HUES64 (cell line): ENCODE measurements at regions not wholly inside any gene's neighbourhood (a gene's known extent, or its start where the extent isn't known, plus 50 kb on each side); places are given as distances from the start of the nearest gene placed in this dataset.
"Not testable (repeated sequence)": the region's sequence is repeated elsewhere in the genome, so short reads cannot be mapped to it uniquely, and the experiment has no call there.

ENCODE experiments used
- H3K27ac ChIP-seq: 2 replicates; pipeline ENCODE4 v1.7.0; 2013; ENCODE audit warnings: low read depth, low read length, inconsistent platforms
- H3K27me3 ChIP-seq: 2 replicates; pipeline ENCODE4 v1.6.1; 2013; ENCODE audit warnings: mild to moderate bottlenecking, low read length; ENCODE audit not compliant: insufficient read depth
- H3K36me3 ChIP-seq: 2 replicates; pipeline ENCODE4 v1.6.1; 2013; ENCODE audit warnings: mild to moderate bottlenecking, low read length; ENCODE audit not compliant: insufficient read depth
- H3K4me1 ChIP-seq: 2 replicates; pipeline ENCODE4 v1.6.1; 2013; ENCODE audit warnings: mild to moderate bottlenecking, low read length, moderate library complexity; ENCODE audit not compliant: insufficient read depth
- H3K4me3 ChIP-seq: 2 replicates; pipeline ENCODE4 v1.5.1; 2013; ENCODE audit warnings: mild to moderate bottlenecking, low read length, moderate library complexity
- H3K9ac ChIP-seq: 2 replicates; pipeline ENCODE4 v1.6.1; 2013; ENCODE audit warnings: mild to moderate bottlenecking, low read depth, low read length
- H3K9me3 ChIP-seq: 2 replicates; pipeline ENCODE4 v1.6.1; 2013; ENCODE audit warnings: low read depth, low read length; ENCODE audit not compliant: insufficient read depth
- WGBS: fragments of 150-250, 120-280 bp; methylation state at CpG from one replicate; pipeline ENCODE4 v1.1.7; 2013; ENCODE audit warnings: missing lambda C conversion rate; 5-methylcytosine and 5-hydroxymethylcytosine counted together

DNA sequence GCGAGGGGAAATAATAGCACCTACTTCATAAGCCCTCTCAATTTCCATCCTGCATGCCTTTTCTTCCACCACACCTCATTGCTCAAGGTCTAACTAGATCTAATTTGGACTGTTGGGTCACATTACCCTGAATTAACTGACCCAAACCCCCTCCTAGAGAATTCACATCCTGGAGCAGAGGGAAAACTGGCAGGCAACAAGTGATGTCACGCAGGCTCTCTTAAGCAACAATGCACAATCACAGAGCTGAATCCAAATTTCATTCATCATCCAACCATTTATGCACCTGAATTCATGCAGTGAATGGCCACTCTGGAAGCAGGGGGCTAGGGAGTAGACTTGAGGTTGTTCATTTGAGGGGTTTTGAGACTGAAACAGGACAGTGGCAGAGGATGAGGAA is 107.7 kb upstream of the HUWE1 start:
- no peak overlapping the region for H3K27ac ChIP-seq
- no peak overlapping the region for H3K4me3 ChIP-seq
- no peaks in the 10 kb centered on the region for H3K27me3 ChIP-seq
- no peaks in the 10 kb centered on the region for H3K36me3 ChIP-seq
- H3K9me3 ChIP-seq, result no peaks in the 10 kb centered on the region
- no peak overlapping the region for H3K9ac ChIP-seq
- 86% methylated on average over 2 of the region's 2 CpGs for WGBS
- H3K4me1 ChIP-seq, result no peaks in the 10 kb centered on the region

GRCh38 chrX:53768865-53769264 is 82.3 kb upstream of the HUWE1 start:
- no peaks in the 10 kb centered on the region for H3K9me3 ChIP-seq
- H3K27ac ChIP-seq, result no peak overlapping the region
- WGBS, result 87% methylated on average over 6 of the region's 7 CpGs
- no peak overlapping the region for H3K4me3 ChIP-seq
- H3K4me1 ChIP-seq, result no peaks in the 10 kb centered on the region
- no peaks in the 10 kb centered on the region for H3K27me3 ChIP-seq
- no peaks in the 10 kb centered on the region for H3K36me3 ChIP-seq
- no peak overlapping the region for H3K9ac ChIP-seq

- H3K9me3 ChIP-seq, result no peaks in the 10 kb centered on the region
- H3K4me1 ChIP-seq, result no peaks in the 10 kb centered on the region
- no peaks in the 10 kb centered on the region for H3K36me3 ChIP-seq
- no peak overlapping the region for H3K27ac ChIP-seq
- H3K27me3 ChIP-seq, result no peaks in the 10 kb centered on the region
- WGBS, result 100% methylated on average over 2 of the region's 5 CpGs
- no peak overlapping the region for H3K4me3 ChIP-seq
- no peak overlapping the region for H3K9ac ChIP-seq
Measured at GRCh38 chrX:53768451-53768850, 81.9 kb upstream of the HUWE1 start.

GRCh38 chrX:53767544-53767943 is 81.0 kb upstream of the HUWE1 start:
- WGBS, result no CpG with 5 or more reads among the region's 1 CpG
- no peak overlapping the region for H3K4me3 ChIP-seq
- H3K4me1 ChIP-seq, result no peaks in the 10 kb centered on the region
- no peaks in the 10 kb centered on the region for H3K9me3 ChIP-seq
- H3K9ac ChIP-seq, result no peak overlapping the region
- H3K36me3 ChIP-seq, result no peaks in the 10 kb centered on the region
- no peaks in the 10 kb centered on the region for H3K27me3 ChIP-seq
- no peak overlapping the region for H3K27ac ChIP-seq

DNA sequence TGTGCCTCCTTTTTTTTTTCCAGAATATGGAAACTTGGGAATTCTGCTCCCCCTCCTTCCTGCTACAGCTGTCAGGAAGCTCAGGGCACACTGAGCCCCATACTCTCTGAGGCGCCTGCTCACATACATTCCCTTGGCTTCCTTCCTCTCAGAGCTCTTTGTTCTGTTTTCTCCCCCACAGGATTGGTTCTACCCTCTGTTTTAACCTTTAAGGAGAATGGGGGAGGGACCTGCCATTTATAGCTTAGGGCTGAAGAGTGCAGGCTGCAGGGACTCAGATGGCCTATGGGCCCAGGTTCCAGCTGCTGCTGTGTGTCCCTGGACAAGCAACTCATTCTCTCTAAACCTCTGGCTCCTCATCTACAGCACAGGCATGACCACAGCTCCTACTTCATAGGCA is 70.7 kb upstream of the HUWE1 start:
- not testable (repeated sequence) for H3K4me1 ChIP-seq, H3K36me3 ChIP-seq, H3K4me3 ChIP-seq, H3K27me3 ChIP-seq, H3K27ac ChIP-seq, H3K9ac ChIP-seq, H3K9me3 ChIP-seq
- 22% methylated on average over 1 of the region's 1 CpG for WGBS

GRCh38 chrX:53746718-53747117 is 60.2 kb upstream of the HUWE1 start:
- H3K27ac ChIP-seq, result no peak overlapping the region
- no peak overlapping the region for H3K9ac ChIP-seq
- H3K27me3 ChIP-seq, result no peaks in the 10 kb centered on the region
- WGBS, result no CpG with 5 or more reads among the region's 1 CpG
- no peaks in the 10 kb centered on the region for H3K4me1 ChIP-seq
- H3K4me3 ChIP-seq, result no peak overlapping the region
- no peaks in the 10 kb centered on the region for H3K9me3 ChIP-seq
- H3K36me3 ChIP-seq, result no peaks in the 10 kb centered on the region

GRCh38 chrX:53743244-53743643 is 56.7 kb upstream of the HUWE1 start:
- no peak overlapping the region for H3K4me3 ChIP-seq
- H3K36me3 ChIP-seq, result no peaks in the 10 kb centered on the region
- no peak overlapping the region for H3K9ac ChIP-seq
- H3K9me3 ChIP-seq, result no peaks in the 10 kb centered on the region
- H3K27me3 ChIP-seq, result no peaks in the 10 kb centered on the region
- H3K27ac ChIP-seq, result no peak overlapping the region
- WGBS, result 83% methylated on average over 1 of the region's 1 CpG
- no peaks in the 10 kb centered on the region for H3K4me1 ChIP-seq

DNA sequence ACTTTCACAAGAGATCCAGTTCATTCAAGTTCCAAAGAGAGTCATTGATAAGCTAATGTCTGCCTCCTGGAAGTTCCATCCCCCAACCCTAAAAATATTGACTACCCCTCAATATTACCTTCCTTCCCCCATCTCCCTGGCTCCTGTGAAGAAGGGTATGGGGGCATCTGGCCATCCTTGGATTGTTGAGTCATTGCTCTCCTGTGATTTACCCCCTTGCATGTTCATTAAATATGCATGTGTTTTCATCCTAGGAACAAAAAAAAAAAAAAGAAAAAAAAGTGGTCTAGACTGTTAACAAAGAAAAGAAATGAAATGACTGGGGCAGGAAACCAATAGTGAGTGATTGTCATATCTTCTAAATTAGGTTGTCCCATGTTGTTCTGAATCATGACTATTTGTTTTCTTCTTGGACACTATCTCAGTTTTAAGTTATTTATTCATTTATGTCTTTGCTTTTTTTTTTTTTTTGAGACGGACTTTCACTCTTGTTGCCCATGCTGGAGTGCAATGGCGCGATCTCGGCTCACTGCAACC is 51.9 kb upstream of the HUWE1 start:
- Histone ChIP-seq H3K36me3 (no peaks in the 10 kb centered on the region), H3K9me3 (no peaks in the 10 kb centered on the region), H3K27me3 (no peaks in the 10 kb centered on the region), H3K4me1 (no peaks in the 10 kb centered on the region), H3K4me3 (no peak overlapping the region), H3K27ac (no peak overlapping the region), H3K9ac (no peak overlapping the region)
- whole genome bisulfite sequencing, result 100% methylated on average over 3 of the region's 4 CpGs
